ENCODE measurements at regions not wholly inside any gene's neighbourhood (a gene's known extent, or its start where the extent isn't known, plus 50 kb on each side); places are given as distances from the start of the nearest gene placed in this dataset.
A peak's percentile ranks its signal among the peaks of the same experiment; 100 is the strongest.

DNA sequence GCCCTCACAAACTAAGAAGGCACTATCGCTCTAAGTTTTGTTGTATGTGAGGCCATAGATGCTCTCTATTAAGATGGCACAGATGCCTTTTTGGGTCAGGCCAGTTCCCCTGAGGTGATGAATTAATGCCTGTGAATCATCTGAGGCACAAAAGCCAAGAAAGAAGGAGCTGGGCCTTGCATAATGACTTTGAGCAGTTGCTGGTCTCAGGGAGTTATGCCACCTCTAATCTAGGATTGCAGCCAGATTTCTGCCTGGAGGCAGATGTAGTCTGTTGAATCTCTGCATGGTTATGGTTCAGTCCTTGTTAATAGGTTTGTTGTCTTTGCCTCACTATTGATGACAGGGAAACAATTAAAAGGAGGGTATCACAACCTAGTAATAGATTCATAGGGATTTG, 168.1 kb upstream of the CHRM3 start:
- no peak for DNase-seq

DNA sequence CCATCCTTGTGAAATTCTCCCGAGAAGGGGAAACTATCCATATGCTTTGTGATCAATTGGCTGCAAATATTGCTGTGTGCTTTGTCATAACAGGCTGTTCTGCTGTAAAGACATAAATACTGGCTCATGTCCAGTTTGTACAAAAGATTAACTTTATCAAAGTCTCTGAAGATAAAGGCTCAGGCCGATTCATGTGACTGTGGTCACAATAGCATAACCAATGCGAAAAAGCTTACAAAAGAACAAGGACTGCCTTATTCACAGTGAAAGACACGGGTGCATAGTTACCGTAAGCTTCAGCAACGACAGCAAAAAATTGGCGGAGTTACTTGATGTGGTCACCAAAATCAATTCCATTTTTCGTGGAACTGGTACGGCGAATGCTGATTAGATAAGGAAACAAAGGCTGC, 173.6 kb upstream of the CHRM3 start:
- DNase-seq: no peak

- no peak for DNase-seq
These were observed 176.8 kb upstream of the CHRM3 start for GRCh38 chr1:239209591-239209990.

- no peak for DNase-seq
These were observed 182.0 kb upstream of the CHRM3 start for GRCh38 chr1:239204401-239204800.

DNA sequence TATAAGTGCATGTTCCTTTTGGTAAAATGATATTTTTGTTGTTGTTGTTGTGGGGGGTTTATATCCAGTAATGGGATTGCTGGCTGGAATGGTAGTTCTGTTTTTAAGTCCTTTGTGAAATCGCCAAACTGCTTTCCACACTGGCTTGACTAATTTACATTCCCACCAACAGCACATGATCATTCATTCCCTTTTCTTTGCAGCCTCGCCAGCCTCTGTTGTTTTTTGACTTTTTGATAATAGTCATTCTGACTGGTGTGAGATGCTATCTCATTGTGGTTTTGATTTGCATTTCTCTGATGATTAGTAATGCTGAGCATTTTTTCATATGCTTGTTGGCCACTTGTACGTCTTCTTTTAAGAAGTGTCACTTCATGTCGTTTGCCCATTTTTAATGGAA, 188.5 kb upstream of the CHRM3 start:
- no peak for DNase-seq

DNA sequence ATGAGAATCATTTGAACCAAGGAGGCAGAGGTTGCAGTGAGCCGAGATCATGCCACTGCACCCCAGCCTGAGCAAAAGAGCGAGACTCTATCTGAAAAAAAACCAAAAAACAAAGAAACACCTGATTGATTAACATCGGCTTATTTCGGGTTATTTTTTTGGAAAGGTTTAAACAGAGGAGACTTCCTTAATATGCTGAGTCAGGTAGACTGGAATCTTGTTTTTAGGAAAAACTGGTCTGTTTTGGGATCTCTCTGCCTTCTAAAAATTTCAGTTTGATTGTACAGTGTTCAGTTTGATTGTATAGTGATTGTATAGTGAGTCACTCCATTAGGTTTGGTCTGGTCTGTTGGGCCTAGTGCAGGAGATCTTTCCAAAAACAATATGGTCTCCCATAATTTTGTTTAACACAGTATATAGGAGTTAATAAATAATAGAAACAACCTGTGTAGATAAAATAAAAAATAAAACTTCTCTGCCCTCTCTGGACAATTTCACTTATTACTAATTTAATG, 196.3 kb upstream of the CHRM3 start:
- no peak for DNase-seq

GRCh38 chr1:239186487-239186886, 199.9 kb upstream of the CHRM3 start:
- no peak for DNase-seq

DNA sequence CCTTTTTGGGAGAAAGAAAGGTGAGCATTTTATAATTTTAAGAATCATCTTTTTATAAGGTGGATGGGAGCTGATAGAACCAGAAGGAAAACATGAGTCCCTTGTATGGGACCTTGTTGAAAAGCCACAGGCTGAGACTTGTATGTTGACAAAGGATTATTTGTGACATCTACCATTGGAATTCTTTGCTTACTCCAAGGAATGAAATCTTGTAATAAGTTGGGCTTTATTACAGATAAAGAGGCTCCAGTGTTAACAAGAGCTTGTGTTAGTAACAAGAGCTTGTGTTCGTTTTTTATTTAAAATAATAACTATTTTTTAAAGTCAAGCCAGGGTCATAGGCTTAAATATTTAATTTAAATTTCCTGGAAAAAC, 201.1 kb upstream of the CHRM3 start:
- no peak for DNase-seq

GRCh38 chr1:239184561-239185244, 201.7 kb upstream of the CHRM3 start:
- DNase-seq: peak; percentile 51 to 73 (median 60)

DNA sequence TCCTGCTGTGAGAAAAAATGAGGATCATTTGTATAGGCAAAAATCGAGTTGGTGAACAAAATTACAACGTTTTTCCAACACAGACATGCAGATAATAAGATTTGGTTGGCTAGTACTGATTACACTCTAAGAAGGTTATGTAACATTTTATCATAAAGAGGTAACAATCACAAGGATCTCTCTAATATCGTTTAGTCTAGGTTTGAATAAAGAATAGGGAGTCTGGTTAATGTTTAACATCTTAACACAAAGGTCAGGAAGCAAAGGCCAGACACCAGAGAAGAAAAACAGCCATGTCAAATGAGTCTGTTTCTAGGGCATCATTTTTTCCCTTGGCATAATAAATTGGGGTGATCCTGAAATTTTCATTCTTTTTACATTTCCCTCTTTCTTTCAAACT, 207.4 kb upstream of the CHRM3 start:
- no peak for DNase-seq

DNA sequence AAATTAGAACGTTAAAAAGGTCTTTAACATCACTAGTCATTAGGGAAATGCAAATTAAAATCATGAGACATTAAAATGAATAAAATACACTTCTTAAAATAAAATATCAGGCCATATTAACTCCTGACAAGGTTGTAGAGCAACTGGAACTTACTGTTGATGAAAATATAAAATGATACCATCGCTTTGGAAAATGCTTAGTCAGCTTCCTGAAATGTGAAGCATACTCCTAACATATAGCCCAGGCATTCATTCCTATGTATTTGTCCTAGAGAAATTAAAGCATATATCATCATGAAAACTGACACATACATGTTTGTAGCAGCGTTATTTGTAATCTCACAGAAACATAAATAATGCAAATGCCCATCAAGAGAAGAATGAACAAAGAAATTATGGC, 211.5 kb upstream of the CHRM3 start:
- no peak for DNase-seq

GRCh38 chr1:239170828-239171227, 215.5 kb upstream of the CHRM3 start:
- no peak for DNase-seq

- no peak for DNase-seq
These were observed 217.1 kb upstream of the CHRM3 start for GRCh38 chr1:239169276-239169675.

GRCh38 chr1:239164451-239165180, 221.8 kb upstream of the CHRM3 start:
- DNase-seq: no peak

- peak; percentile 17 to 57 (median 44) for DNase-seq
These were observed 230.8 kb upstream of the CHRM3 start for GRCh38 chr1:239155466-239156091.

- DNase-seq: no peak
These were observed 234.4 kb upstream of the CHRM3 start for GRCh38 chr1:239151937-239152336.

DNA sequence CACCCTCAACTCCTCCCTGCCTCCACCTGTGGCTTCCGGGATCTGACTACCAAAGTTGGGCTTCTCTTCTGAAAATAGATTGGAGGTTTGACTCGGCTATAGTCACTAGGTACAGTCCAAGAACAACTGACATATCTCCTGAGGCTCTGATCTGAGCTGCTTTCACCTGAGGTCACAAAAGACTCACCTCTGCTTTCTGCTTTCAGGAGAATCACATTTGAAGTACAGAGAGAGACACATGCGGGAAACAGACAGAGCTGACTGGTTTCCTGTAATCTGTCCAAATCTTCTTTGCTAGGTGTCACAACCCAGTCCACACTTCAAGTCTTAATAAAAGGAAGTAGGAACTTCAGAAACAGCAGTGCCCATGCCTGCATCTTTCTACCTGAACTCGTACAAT, 245.4 kb upstream of the CHRM3 start:
- no peak for DNase-seq

DNA sequence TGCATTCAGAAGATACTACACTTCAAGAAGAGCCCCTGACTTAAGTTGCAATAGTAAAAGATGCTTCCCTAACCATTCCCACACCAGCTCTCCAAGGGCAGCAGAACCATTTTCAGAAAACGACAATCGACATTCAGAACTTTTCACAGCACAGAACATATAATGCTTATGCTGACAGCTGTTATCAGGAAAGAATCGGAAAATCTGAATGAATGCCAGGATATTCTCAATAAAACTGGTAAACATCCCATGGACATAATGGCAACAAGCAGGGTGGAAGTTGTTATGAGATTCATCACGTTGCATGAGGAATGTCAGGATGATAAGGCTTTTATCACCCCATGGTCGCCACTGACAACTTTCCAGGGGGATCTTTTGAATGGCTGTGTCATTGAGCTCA, 246.6 kb upstream of the CHRM3 start:
- DNase-seq: no peak

DNA sequence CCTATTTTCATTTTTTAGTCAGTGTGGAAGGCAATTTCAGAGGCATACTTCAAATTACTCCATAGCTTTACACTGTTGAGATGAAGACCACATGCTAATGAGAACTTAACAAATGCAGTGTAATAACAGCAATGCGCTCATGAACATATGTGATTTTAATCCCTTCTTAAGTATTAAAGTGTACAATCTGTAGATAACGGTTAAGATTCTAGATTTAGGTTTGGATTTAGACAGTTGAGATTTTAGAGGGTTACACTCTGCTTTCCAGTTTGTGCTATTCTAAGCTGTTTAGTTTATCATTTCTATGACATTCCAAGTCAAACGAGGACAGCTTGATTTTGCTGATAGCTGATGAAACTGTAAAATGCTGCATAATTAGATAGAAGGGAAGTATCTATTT, 257.8 kb upstream of the CHRM3 start:
- no peak for DNase-seq

GRCh38 chr1:239126884-239127283, 259.5 kb upstream of the CHRM3 start:
- DNase-seq: peak in 1 of 3 donors; percentile 1

DNA sequence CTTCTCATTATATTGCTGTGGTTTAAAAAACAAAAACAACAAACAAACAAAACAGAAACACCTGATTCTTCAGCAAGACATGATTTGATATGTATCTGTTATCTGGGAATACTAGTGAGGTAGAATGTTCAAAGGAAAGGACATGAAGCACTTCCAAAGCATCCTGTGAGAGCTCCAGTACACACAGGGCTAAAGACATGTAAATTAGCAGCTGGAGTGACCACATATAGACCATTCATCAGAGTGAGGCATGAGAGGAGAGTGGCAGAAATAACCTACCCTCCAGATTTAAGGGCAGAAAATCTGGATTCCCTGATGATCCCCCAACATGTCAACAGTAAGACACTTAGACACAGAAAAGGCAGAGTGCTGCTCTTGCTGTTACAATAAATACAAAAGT, 260.5 kb upstream of the CHRM3 start:
- no peak for DNase-seq

DNA sequence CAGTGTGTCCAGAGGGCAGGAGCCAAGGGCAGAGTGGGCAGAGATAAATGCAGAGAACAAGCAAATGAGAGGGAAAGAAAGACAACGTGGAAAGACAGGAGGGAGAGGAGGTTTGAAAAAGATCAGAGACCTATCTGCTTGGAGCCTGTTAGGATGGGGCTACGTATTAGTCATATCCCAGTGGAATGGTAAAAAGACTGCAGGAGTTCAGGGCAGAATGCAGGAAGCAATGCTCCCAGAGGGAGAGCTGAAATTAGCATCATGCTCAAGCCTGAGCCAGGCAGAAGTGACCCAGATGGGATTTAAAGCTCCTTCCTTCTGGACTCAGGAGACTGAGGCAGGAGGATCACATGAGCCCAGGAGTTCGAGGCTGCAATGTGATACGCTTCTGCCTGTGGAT, 261.3 kb upstream of the CHRM3 start:
- peak in 1 of 3 donors; percentile 13 for DNase-seq

DNA sequence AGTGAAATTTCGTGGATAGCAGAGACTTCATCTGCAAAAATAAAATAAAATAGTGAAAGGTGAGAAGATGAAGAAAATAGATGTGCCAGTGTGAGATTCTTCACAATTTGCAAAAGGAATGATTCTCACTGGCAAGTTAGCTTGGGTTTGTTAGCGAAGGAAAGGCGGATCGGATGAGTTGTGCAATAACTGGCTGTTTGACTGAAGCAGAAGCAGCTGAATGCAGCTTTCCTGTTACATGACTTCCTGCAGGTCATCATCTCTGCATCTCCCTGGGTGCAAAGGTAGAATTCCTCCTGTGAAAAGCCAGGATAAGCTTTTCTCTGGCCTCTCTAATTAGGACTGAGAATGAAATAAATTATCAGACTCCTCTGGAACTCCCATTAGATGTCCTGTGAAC, 263.1 kb upstream of the CHRM3 start:
- DNase-seq: peak in 1 of 3 donors; percentile 2
